ENCODE measurements at regions not wholly inside any gene's neighbourhood (a gene's known extent, or its start where the extent isn't known, plus 50 kb on each side); places are given as distances from the start of the nearest gene placed in this dataset.

GRCh38 chr21:22880573-22880972 is 1882.4 kb downstream of the NCAM2 start:
- no peak overlapping the region for H3K4me2 ChIP-seq (ENCODE audit: insufficient read depth in 1 of 2, low read depth in 2 of 2, low read length in 2 of 2)
- H3K27ac ChIP-seq (ENCODE audit: low read depth, low read length), result no peak overlapping the region
- no peak overlapping the region for H3K9ac ChIP-seq (replicated peaks in 1 of 4; ENCODE audit: extremely low read depth in 1 of 4, low read depth in 3 of 4, low read length in 3 of 4)
- no peak overlapping the region for H3K14ac ChIP-seq (ENCODE audit: insufficient read length)
- no peak overlapping the region for H3K18ac ChIP-seq (ENCODE audit: extremely low read depth, low read length)
- no peak overlapping the region for H2AK5ac ChIP-seq (ENCODE audit: low read depth, low read length)
- H2BK15ac ChIP-seq (ENCODE audit: low read length), result no peak overlapping the region
- H4K20me1 ChIP-seq (replicated peaks in 1 of 2; ENCODE audit: control insufficient read depth in 1 of 2, insufficient read depth in 2 of 2, low read length in 2 of 2), result no peaks in the 10 kb centered on the region
- H2BK20ac ChIP-seq (ENCODE audit: low read length), result no peak overlapping the region
- H2BK5ac ChIP-seq (ENCODE audit: low read depth, low read length), result no peak overlapping the region
- H3K23me2 ChIP-seq (ENCODE audit: low read depth, low read length), result no peaks in the 10 kb centered on the region
- no peak overlapping the region for H4K8ac ChIP-seq (ENCODE audit: extremely low read depth, insufficient read depth, low read length)
- DNase-seq (ENCODE audit: low read depth in 1 of 2, low spot score in 2 of 2), result no peak
- H3K4ac ChIP-seq (replicated peaks; ENCODE audit: insufficient read length, low read depth, low read length), result no peak overlapping the region
- H3K36me3 ChIP-seq (ENCODE audit: control insufficient read depth in 2 of 4, insufficient read depth in 4 of 4, low read length in 3 of 4), result no peaks in the 10 kb centered on the region
- H3K27me3 ChIP-seq (replicated peaks in 1 of 4; ENCODE audit: control insufficient read depth in 3 of 4, extremely low read depth in 1 of 4, insufficient read depth in 3 of 4, low read length in 3 of 4), result no peaks in the 10 kb centered on the region
- CTCF ChIA-PET (ENCODE audit: partially characterized antibody), result no interaction called here
- no peaks in the 10 kb centered on the region for H3K79me1 ChIP-seq (ENCODE audit: low read depth, low read length)
- WGBS, 2 experiments (ENCODE audit: extremely low coverage in 1 of 2, insufficient coverage in 1 of 2, insufficient read length in 1 of 2, insufficient replicate concordance in 2 of 2, low coverage in 1 of 2, low lambda C conversion rate in 2 of 2, missing lambda C conversion rate in 1 of 2), result 94% methylated on average over 1 of the region's 1 CpG; no CpG with 5 or more reads in 1 of the 2 experiments
- no peaks in the 10 kb centered on the region for H3K79me2 ChIP-seq (ENCODE audit: control insufficient read depth in 1 of 2, insufficient read depth in 2 of 2, low read length in 2 of 2)
- H2BK120ac ChIP-seq (replicated peaks; ENCODE audit: low read depth, low read length), result no peak overlapping the region
- POLR2A ChIA-PET (ENCODE audit: partially characterized antibody), result no interaction called here
- FAIRE-seq, result no peak
- no peak overlapping the region for H4K5ac ChIP-seq (ENCODE audit: insufficient read length, low read depth, low read length)
- H2AFZ ChIP-seq (ENCODE audit: low read length), result no peak overlapping the region
- H4K91ac ChIP-seq (replicated peaks; ENCODE audit: insufficient read length, low read length), result no peak overlapping the region
- H3K4me3 ChIP-seq (ENCODE audit: extremely low read depth in 1 of 4, insufficient read depth in 2 of 4, low read depth in 3 of 4, low read length in 4 of 4), result no peak overlapping the region
- no peak overlapping the region for H3K56ac ChIP-seq (replicated peaks; ENCODE audit: insufficient read length, low read depth, low read length)
- TF ChIP-seq SP2 (IDR thresholded peaks at IDR 0.05; ENCODE audit: low read length) (no peak), CTCF (IDR thresholded peaks at IDR 0.05; ENCODE audit: control extremely low read depth in 1 of 3, insufficient read depth in 1 of 3, low read depth in 1 of 3, low read length in 3 of 3) (no peak), TAF1 (IDR thresholded peaks at IDR 0.05; ENCODE audit: low read depth, low read length) (no peak), CTBP2 (IDR thresholded peaks at IDR 0.05; ENCODE audit: borderline replicate concordance, insufficient read depth, insufficient read length, low read length) (no peak), RNF2 (IDR thresholded peaks at IDR 0.05; ENCODE audit: borderline replicate concordance, low read depth, low read length, missing control alignments, poor library complexity, severe bottlenecking) (no peak), EGR1 (IDR thresholded peaks at IDR 0.05; ENCODE audit: borderline replicate concordance, low read depth, low read length) (no peak), POU5F1 (IDR thresholded peaks at IDR 0.05; ENCODE audit: low read depth, low read length) (no peak), POLR2A (IDR thresholded peaks at IDR 0.05; ENCODE audit: control extremely low read depth in 1 of 2, low read depth in 2 of 2, low read length in 2 of 2) (no peak), SAP30 (IDR thresholded peaks at IDR 0.05; ENCODE audit: insufficient read depth, insufficient replicate concordance, low read length) (no peak)
- no peak overlapping the region for H2BK12ac ChIP-seq (ENCODE audit: low read depth, low read length)
- peaks cover 0 to 5% (median 2%) of the 10 kb centered on the region in 4 experiments; a peak in 2 of 7 replicates for H3K4me1 ChIP-seq (replicated peaks in 1 of 4; ENCODE audit: control insufficient read depth in 3 of 4, insufficient read depth in 4 of 4, low read length in 3 of 4)
- no peak overlapping the region for H3K23ac ChIP-seq (ENCODE audit: insufficient read length)
- no peaks in the 10 kb centered on the region for H3K9me3 ChIP-seq (ENCODE audit: insufficient read depth in 2 of 2, low read depth in 1 of 2, low read length in 1 of 2)

All from H1 (cell line).